SK-N-SH treated with all-trans-retinoic acid at 6 μM for 48 hours (cell line): ENCODE measurements at regions not wholly inside any gene's neighbourhood (a gene's known extent, or its start where the extent isn't known, plus 50 kb on each side); places are given as distances from the start of the nearest gene placed in this dataset.

Source experiments
- ATAC-seq: fragments of 200-7000 bp; cut with Tn5 transposase; 3 replicates; pipeline ENCODE4 v1.9.1; 2020; ENCODE audit warnings: mild to moderate bottlenecking, moderate library complexity
- ARNTL ChIP-seq: fragments of 450-650 bp; formaldehyde crosslinking; IDR thresholded peaks from 2 replicates; pipeline ENCODE4 v1.5.0; 2020; ENCODE audit warnings: low read depth, mild to moderate bottlenecking, moderate library complexity, borderline replicate concordance
- BACH2 ChIP-seq: fragments of 250-450 bp; sonication (Bioruptor Pico); IDR thresholded peaks from 2 replicates; pipeline ENCODE4 v1.9.0; 2021; ENCODE audit warnings: mild to moderate bottlenecking, borderline replicate concordance
- ESRRG ChIP-seq: fragments of 250-450 bp; sonication (Bioruptor Pico); IDR thresholded peaks from 2 replicates; pipeline ENCODE4 v1.6.1; 2021; ENCODE audit warnings: mild to moderate bottlenecking
- GLIS3 ChIP-seq: fragments of 250-450 bp; sonication (Bioruptor Pico); IDR thresholded peaks from 2 replicates; pipeline ENCODE4 v1.5.0; 2020; ENCODE audit warnings: mild to moderate bottlenecking, moderate library complexity
- ISL1 ChIP-seq: fragments of 250-450 bp; sonication (Bioruptor Pico); IDR thresholded peaks from 2 replicates; pipeline ENCODE4 v2.1.2; 2022; ENCODE audit warnings: mild to moderate bottlenecking, moderate library complexity
- POU6F1 ChIP-seq: fragments of 250-450 bp; sonication (Bioruptor Pico); IDR thresholded peaks from 2 replicates; pipeline ENCODE4 v1.8.0; 2021; ENCODE audit warnings: low read depth, mild to moderate bottlenecking, moderate library complexity, borderline replicate concordance
- PPARA ChIP-seq: fragments of 250-450 bp; sonication (Bioruptor Pico); IDR thresholded peaks from 2 replicates; pipeline ENCODE4 v1.5.0; 2020; ENCODE audit warnings: mild to moderate bottlenecking, borderline replicate concordance
- SNAI2 ChIP-seq: fragments of 250-450 bp; sonication (Bioruptor Pico); IDR thresholded peaks from 2 replicates; pipeline ENCODE4 v1.5.0; 2020; ENCODE audit warnings: mild to moderate bottlenecking, moderate library complexity
- TCF4 ChIP-seq: fragments of 250-450 bp; sonication (Bioruptor Pico); IDR thresholded peaks from 2 replicates; pipeline ENCODE4 v1.8.0; 2021; ENCODE audit warnings: mild to moderate bottlenecking, moderate library complexity, borderline replicate concordance
- ZFP3 ChIP-seq: fragments of 250-450 bp; sonication (Bioruptor Pico); IDR thresholded peaks from 2 replicates; pipeline ENCODE4 v1.5.0; 2020; ENCODE audit warnings: mild to moderate bottlenecking, moderate library complexity
- ZFP30 ChIP-seq: fragments of 450-650 bp; formaldehyde crosslinking; IDR thresholded peaks from 2 replicates; pipeline ENCODE4 v1.5.0; 2022; ENCODE audit warnings: mild to moderate bottlenecking, moderate library complexity
- ZNF565 ChIP-seq: fragments of 450-650 bp; formaldehyde crosslinking; conservative IDR thresholded peaks from 2 replicates; pipeline ENCODE4 v1.5.0; 2020; ENCODE audit warnings: low read depth, mild to moderate bottlenecking, moderate library complexity
- TF ChIP-seq, protein P1 (sequence below): fragments of 250-450 bp; sonication (Bioruptor Pico); IDR thresholded peaks from 2 replicates; pipeline ENCODE4 v1.8.0; 2020; ENCODE audit warnings: mild to moderate bottlenecking, moderate library complexity, borderline replicate concordance
- TF ChIP-seq, protein P2 (sequence below): fragments of 250-450 bp; sonication (Bioruptor Pico); IDR thresholded peaks from 2 replicates; pipeline ENCODE4 v1.5.1; 2021; ENCODE audit warnings: mild to moderate bottlenecking, moderate library complexity
- TF ChIP-seq, protein P3 (sequence below): fragments of 250-450 bp; sonication (Bioruptor Pico); IDR thresholded peaks from 2 replicates; pipeline ENCODE4 v1.5.0; 2020; ENCODE audit warnings: mild to moderate bottlenecking, moderate library complexity
- TF ChIP-seq, protein P4 (sequence below): fragments of 250-450 bp; sonication (Bioruptor Pico); IDR thresholded peaks from 2 replicates; pipeline ENCODE4 v1.5.1; 2020; ENCODE audit warnings: low read depth, mild to moderate bottlenecking, moderate library complexity

GRCh38 chr14:96734076-96734622, 63.0 kb upstream of the VRK1 start:
- no peak for TF ChIP-seq ZNF565
- no peak for TF ChIP-seq SNAI2 (CRISPR knock-in tag)
- TF ChIP-seq PPARA (CRISPR knock-in tag): no peak
- TF ChIP-seq ZFP3 (CRISPR knock-in tag): no peak
- no peak for TF ChIP-seq POU6F1
- TF ChIP-seq, protein P1, sequence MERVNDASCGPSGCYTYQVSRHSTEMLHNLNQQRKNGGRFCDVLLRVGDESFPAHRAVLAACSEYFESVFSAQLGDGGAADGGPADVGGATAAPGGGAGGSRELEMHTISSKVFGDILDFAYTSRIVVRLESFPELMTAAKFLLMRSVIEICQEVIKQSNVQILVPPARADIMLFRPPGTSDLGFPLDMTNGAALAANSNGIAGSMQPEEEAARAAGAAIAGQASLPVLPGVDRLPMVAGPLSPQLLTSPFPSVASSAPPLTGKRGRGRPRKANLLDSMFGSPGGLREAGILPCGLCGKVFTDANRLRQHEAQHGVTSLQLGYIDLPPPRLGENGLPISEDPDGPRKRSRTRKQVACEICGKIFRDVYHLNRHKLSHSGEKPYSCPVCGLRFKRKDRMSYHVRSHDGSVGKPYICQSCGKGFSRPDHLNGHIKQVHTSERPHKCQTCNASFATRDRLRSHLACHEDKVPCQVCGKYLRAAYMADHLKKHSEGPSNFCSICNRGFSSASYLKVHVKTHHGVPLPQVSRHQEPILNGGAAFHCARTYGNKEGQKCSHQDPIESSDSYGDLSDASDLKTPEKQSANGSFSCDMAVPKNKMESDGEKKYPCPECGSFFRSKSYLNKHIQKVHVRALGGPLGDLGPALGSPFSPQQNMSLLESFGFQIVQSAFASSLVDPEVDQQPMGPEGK (CRISPR knock-in tag): no peak
- TF ChIP-seq, protein P2, sequence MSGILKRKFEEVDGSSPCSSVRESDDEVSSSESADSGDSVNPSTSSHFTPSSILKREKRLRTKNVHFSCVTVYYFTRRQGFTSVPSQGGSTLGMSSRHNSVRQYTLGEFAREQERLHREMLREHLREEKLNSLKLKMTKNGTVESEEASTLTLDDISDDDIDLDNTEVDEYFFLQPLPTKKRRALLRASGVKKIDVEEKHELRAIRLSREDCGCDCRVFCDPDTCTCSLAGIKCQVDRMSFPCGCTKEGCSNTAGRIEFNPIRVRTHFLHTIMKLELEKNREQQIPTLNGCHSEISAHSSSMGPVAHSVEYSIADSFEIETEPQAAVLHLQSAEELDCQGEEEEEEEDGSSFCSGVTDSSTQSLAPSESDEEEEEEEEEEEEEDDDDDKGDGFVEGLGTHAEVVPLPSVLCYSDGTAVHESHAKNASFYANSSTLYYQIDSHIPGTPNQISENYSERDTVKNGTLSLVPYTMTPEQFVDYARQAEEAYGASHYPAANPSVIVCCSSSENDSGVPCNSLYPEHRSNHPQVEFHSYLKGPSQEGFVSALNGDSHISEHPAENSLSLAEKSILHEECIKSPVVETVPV (CRISPR knock-in tag): no peak
- TF ChIP-seq, protein P3, sequence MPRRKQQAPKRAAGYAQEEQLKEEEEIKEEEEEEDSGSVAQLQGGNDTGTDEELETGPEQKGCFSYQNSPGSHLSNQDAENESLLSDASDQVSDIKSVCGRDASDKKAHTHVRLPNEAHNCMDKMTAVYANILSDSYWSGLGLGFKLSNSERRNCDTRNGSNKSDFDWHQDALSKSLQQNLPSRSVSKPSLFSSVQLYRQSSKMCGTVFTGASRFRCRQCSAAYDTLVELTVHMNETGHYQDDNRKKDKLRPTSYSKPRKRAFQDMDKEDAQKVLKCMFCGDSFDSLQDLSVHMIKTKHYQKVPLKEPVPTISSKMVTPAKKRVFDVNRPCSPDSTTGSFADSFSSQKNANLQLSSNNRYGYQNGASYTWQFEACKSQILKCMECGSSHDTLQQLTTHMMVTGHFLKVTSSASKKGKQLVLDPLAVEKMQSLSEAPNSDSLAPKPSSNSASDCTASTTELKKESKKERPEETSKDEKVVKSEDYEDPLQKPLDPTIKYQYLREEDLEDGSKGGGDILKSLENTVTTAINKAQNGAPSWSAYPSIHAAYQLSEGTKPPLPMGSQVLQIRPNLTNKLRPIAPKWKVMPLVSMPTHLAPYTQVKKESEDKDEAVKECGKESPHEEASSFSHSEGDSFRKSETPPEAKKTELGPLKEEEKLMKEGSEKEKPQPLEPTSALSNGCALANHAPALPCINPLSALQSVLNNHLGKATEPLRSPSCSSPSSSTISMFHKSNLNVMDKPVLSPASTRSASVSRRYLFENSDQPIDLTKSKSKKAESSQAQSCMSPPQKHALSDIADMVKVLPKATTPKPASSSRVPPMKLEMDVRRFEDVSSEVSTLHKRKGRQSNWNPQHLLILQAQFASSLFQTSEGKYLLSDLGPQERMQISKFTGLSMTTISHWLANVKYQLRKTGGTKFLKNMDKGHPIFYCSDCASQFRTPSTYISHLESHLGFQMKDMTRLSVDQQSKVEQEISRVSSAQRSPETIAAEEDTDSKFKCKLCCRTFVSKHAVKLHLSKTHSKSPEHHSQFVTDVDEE (CRISPR knock-in tag): no peak
- TF ChIP-seq BACH2 (CRISPR knock-in tag): no peak
- no peak for TF ChIP-seq ESRRG (CRISPR knock-in tag)
- TF ChIP-seq, protein P4, sequence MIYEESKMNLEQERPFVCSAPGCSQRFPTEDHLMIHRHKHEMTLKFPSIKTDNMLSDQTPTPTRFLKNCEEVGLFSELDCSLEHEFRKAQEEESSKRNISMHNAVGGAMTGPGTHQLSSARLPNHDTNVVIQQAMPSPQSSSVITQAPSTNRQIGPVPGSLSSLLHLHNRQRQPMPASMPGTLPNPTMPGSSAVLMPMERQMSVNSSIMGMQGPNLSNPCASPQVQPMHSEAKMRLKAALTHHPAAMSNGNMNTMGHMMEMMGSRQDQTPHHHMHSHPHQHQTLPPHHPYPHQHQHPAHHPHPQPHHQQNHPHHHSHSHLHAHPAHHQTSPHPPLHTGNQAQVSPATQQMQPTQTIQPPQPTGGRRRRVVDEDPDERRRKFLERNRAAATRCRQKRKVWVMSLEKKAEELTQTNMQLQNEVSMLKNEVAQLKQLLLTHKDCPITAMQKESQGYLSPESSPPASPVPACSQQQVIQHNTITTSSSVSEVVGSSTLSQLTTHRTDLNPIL (CRISPR knock-in tag): no peak
- TF ChIP-seq ZFP30: no peak
- TF ChIP-seq TCF4: no peak
- ATAC-seq: no peak

DNA sequence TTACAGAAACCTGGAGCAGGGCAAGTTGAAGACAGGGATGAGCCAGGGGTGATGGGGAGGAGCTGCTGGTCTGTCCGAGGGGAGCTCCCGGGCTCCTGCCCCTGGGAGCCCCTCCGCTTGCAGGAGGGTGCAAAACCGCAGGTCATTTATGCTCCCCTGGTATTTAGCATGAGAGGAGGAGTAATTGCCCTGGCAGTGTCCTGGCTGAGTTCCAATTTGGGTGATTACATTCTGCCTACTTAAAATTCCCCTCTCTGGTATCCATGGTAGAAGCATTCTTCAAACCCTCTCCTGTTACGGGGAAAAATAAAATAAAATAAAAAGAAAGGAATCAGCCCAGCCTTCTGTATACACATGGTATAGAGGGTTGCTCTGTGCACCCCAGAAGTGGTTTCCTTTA, 61.7 kb upstream of the VRK1 start:
- TF ChIP-seq ARNTL (no peak), GLIS3 (CRISPR knock-in tag) (no peak)
- ATAC-seq: peak; percentile 39

DNA sequence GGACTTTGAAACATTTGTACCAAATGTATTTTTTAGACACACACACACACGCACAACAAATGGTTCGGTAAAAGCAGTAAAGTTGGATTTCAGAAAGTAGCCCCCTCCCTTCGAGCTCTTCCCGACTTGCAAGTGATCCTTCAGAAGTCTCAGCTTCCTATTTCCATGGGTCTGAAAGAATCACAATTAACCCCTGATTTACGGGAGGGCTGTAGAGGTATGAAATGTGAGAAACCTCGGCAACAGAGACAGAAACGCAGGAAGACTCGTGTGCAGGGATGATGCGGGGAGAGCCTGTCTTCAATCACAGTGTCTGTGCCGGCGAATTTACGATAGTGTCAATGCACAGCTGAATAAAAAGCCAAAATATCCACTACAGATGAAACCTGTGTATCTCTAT, 60.7 kb upstream of the VRK1 start:
- no peak for TF ChIP-seq PPARA (CRISPR knock-in tag)
- no peak for TF ChIP-seq ISL1 (CRISPR knock-in tag)
- no peak for TF ChIP-seq TCF4
- TF ChIP-seq, protein P1 (CRISPR knock-in tag): no peak
- TF ChIP-seq ZNF565: no peak
- TF ChIP-seq ZFP3 (CRISPR knock-in tag): no peak
- no peak for ATAC-seq

GRCh38 chr14:96737881-96738280, 59.3 kb upstream of the VRK1 start:
- no peak for ATAC-seq
- TF ChIP-seq, protein P4 (CRISPR knock-in tag): no peak
- TF ChIP-seq, all 23 proteins: peak for 0
